ENCODE measurements at regions not wholly inside any gene's neighbourhood (a gene's known extent, or its start where the extent isn't known, plus 50 kb on each side); places are given as distances from the start of the nearest gene placed in this dataset.
A peak's percentile ranks its signal among the peaks of the same experiment; 100 is the strongest.

GRCh38 chr10:58888957-58889356 is 287.5 kb upstream of the PHYHIPL start:
- Histone ChIP-seq H3K79me2 (replicated peaks; ENCODE audit: insufficient read depth, low read length) (no peaks in the 10 kb centered on the region), H3K4me3 (ENCODE audit: low read length) (no peak overlapping the region), H3K9me3 (ENCODE audit: low read length) (no peaks in the 10 kb centered on the region)

GRCh38 chr10:58892031-58892531 is 284.4 kb upstream of the PHYHIPL start:
- Histone ChIP-seq H3F3A (ENCODE audit: insufficient read depth, low read length, poor library complexity, severe bottlenecking) (peaks cover 4% of the 10 kb centered on the region), H2AFZ (ENCODE audit: low read depth, low read length) (no peak overlapping the region), H3K27ac (ENCODE audit: low read length) (no peak overlapping the region), H3K9me3 (ENCODE audit: low read length) (no peaks in the 10 kb centered on the region), H3K79me2 (replicated peaks; ENCODE audit: insufficient read depth, low read length) (no peaks in the 10 kb centered on the region), H3K9ac (ENCODE audit: low read length) (no peak overlapping the region), H3K4me2 (ENCODE audit: low read length) (no peak overlapping the region), H3K4me3 (ENCODE audit: low read length) (no peak overlapping the region), H3K9me2 (ENCODE audit: insufficient read depth, low read length) (no peaks in the 10 kb centered on the region), H3K27me3 (ENCODE audit: insufficient read depth, low read depth, low read length) (no peaks in the 10 kb centered on the region), H3K36me3 (ENCODE audit: insufficient read depth, low read length) (no peaks in the 10 kb centered on the region), H4K20me1 (ENCODE audit: insufficient read depth) (no peaks in the 10 kb centered on the region)
- no peak for TF ChIP-seq TAF1 (IDR thresholded peaks at IDR 0.05; ENCODE audit: low read depth)
- TF ChIP-seq CTCF (IDR thresholded peaks at IDR 0.05; ENCODE audit: poor library complexity, severe bottlenecking): no peak
- TF ChIP-seq EZH2 (IDR thresholded peaks at IDR 0.05; ENCODE audit: borderline replicate concordance, insufficient read depth, low read length, poor library complexity, severe bottlenecking): no peak
- no peak for TF ChIP-seq MXI1 (conservative IDR thresholded peaks at IDR 0.05; ENCODE audit: poor library complexity, severe bottlenecking)
- no peak for TF ChIP-seq RAD21 (conservative IDR thresholded peaks at IDR 0.05)
- TF ChIP-seq SMC3 (conservative IDR thresholded peaks at IDR 0.05; ENCODE audit: poor library complexity): no peak
- no peak for TF ChIP-seq EP300 (conservative IDR thresholded peaks at IDR 0.05; ENCODE audit: poor library complexity, severe bottlenecking)
- TF ChIP-seq POLR2AphosphoS5 (IDR thresholded peaks at IDR 0.05): no peak

More at GRCh38 chr10:58888957-58889356, 287.5 kb upstream of the PHYHIPL start:
- Histone ChIP-seq H2AFZ (ENCODE audit: low read depth, low read length) (no peak overlapping the region), H3K36me3 (ENCODE audit: insufficient read depth, low read length) (no peaks in the 10 kb centered on the region), H3K27ac (ENCODE audit: low read length) (no peak overlapping the region), H3F3A (ENCODE audit: insufficient read depth, low read length, poor library complexity, severe bottlenecking) (peaks cover 4% of the 10 kb centered on the region), H3K9me2 (ENCODE audit: insufficient read depth, low read length) (no peaks in the 10 kb centered on the region), H3K9ac (ENCODE audit: low read length) (no peak overlapping the region), H3K4me2 (ENCODE audit: low read length) (no peak overlapping the region), H3K27me3 (ENCODE audit: insufficient read depth, low read depth, low read length) (no peaks in the 10 kb centered on the region), H4K20me1 (ENCODE audit: insufficient read depth) (no peaks in the 10 kb centered on the region)
- TF ChIP-seq CTCF (IDR thresholded peaks at IDR 0.05; ENCODE audit: poor library complexity, severe bottlenecking) (no peak), RAD21 (conservative IDR thresholded peaks at IDR 0.05) (no peak), REST (IDR thresholded peaks at IDR 0.05; ENCODE audit: borderline replicate concordance) (no peak), EZH2 (IDR thresholded peaks at IDR 0.05; ENCODE audit: borderline replicate concordance, insufficient read depth, low read length, poor library complexity, severe bottlenecking) (no peak), SMC3 (conservative IDR thresholded peaks at IDR 0.05; ENCODE audit: poor library complexity) (no peak), POLR2AphosphoS5 (IDR thresholded peaks at IDR 0.05) (peak; percentile 78), EP300 (conservative IDR thresholded peaks at IDR 0.05; ENCODE audit: poor library complexity, severe bottlenecking) (peak; percentile 92), MXI1 (conservative IDR thresholded peaks at IDR 0.05; ENCODE audit: poor library complexity, severe bottlenecking) (no peak), TAF1 (IDR thresholded peaks at IDR 0.05; ENCODE audit: low read depth) (no peak)
